A673 (cell line): ENCODE measurements at regions not wholly inside any gene's neighbourhood (a gene's known extent, or its start where the extent isn't known, plus 50 kb on each side); places are given as distances from the start of the nearest gene placed in this dataset.

Source experiments
- BruUV-seq: library from RNA; stranded (reverse); fragments of 400-500 nt; replicated peaks from 2 replicates; lab custom pipeline; 2021; lab: Mats Ljungman, UMichigan
- CTCF ChIA-PET: fragments of 300-600 bp; sonication (Branson Sonifier 250); formaldehyde crosslinking; loops from one replicate; lab custom pipeline; 2022; ENCODE audit warnings: antibody characterized with exemption; lab: Charles Lee
- POLR2A ChIA-PET: fragments of 300-600 bp; sonication (Branson Sonifier 250); formaldehyde crosslinking; loops from one replicate; lab custom pipeline; 2022; ENCODE audit warnings: antibody characterized with exemption; ENCODE audit not compliant: low non-redundant PET; lab: Charles Lee
- DNase-seq: peaks from one replicate; pipeline ENCODE4 v3.0.0-alpha.2; 2015; ENCODE audit warnings: low spot score
- H3K27ac ChIP-seq: fragments of 200-600 bp; sonication (generic); 2 replicates; pipeline ENCODE4 v1.5.1; 2016; ENCODE audit warnings: mixed run types, low read depth, mild to moderate bottlenecking, mixed read lengths, antibody characterized with exemption, low read length; ENCODE audit not compliant: poor library complexity, severe bottlenecking
- H3K27me3 ChIP-seq: fragments of 200-600 bp; sonication (generic); replicated peaks from 2 replicates; pipeline ENCODE4 v1.6.1; 2017; ENCODE audit warnings: mixed run types, low read depth, mild to moderate bottlenecking, mixed read lengths, antibody characterized with exemption, low read length; ENCODE audit not compliant: insufficient read depth, poor library complexity
- H3K36me3 ChIP-seq: fragments of 200-600 bp; sonication (generic); 2 replicates; pipeline ENCODE4 v1.6.1; 2016; ENCODE audit warnings: mixed run types, mild to moderate bottlenecking, mixed read lengths, antibody characterized with exemption, low read length; ENCODE audit not compliant: insufficient read depth, poor library complexity, severe bottlenecking
- H3K4me1 ChIP-seq: fragments of 200-600 bp; sonication (generic); 2 replicates; pipeline ENCODE4 v1.6.1; 2017; ENCODE audit warnings: mixed run types, mild to moderate bottlenecking, mixed read lengths, antibody characterized with exemption, low read length; ENCODE audit not compliant: insufficient read depth, poor library complexity, severe bottlenecking
- H3K4me3 ChIP-seq: fragments of 200-600 bp; sonication (generic); 2 replicates; pipeline ENCODE4 v1.5.1; 2016; ENCODE audit warnings: low read depth, mixed run types, mild to moderate bottlenecking, mixed read lengths, low read length; ENCODE audit not compliant: poor library complexity, severe bottlenecking
- H3K9me3 ChIP-seq: fragments of 200-600 bp; sonication (generic); 2 replicates; pipeline ENCODE4 v1.6.1; 2016; ENCODE audit warnings: mixed run types, low read depth, mild to moderate bottlenecking, mixed read lengths, antibody characterized with exemption, low read length; ENCODE audit not compliant: poor library complexity, severe bottlenecking
- EZH2 ChIP-seq: fragments of 200-600 bp; sonication (generic); IDR thresholded peaks from 2 replicates; pipeline ENCODE4 v1.6.1; 2017; ENCODE audit warnings: borderline replicate concordance, low read depth, mild to moderate bottlenecking, mixed read lengths, antibody characterized with exemption, low read length; ENCODE audit not compliant: poor library complexity, severe bottlenecking
- intact Hi-C: fragments of 100-400 bp; cut with micrococcal nuclease; formaldehyde crosslinking; loops from one replicate; pipeline ENCODE4 v1.10.0; 2022; ENCODE audit not compliant: unreplicated experiment
- TF ChIP-seq, protein P1 (sequence below): fragments of 300-800, 200-600 bp; sonication (generic); conservative IDR thresholded peaks from 2 replicates; pipeline ENCODE4 v1.5.1; 2017; ENCODE audit warnings: low read depth, mild to moderate bottlenecking, antibody characterized with exemption, low read length, moderate library complexity, mixed read lengths

- H3K36me3 ChIP-seq: no peaks in the 10 kb centered on the region
- DNase-seq: no peak
- no peak overlapping the region for H3K27ac ChIP-seq
- no peaks in the 10 kb centered on the region for H3K4me1 ChIP-seq
- BruUV-seq: no TSS peak
- H3K27me3 ChIP-seq: no peaks in the 10 kb centered on the region
- no peak overlapping the region for H3K4me3 ChIP-seq
- H3K9me3 ChIP-seq: no peaks in the 10 kb centered on the region
- POLR2A ChIA-PET: no interaction called here
- intact Hi-C loops: no loop called here
- TF ChIP-seq EZH2: no peak
- TF ChIP-seq, protein P1, sequence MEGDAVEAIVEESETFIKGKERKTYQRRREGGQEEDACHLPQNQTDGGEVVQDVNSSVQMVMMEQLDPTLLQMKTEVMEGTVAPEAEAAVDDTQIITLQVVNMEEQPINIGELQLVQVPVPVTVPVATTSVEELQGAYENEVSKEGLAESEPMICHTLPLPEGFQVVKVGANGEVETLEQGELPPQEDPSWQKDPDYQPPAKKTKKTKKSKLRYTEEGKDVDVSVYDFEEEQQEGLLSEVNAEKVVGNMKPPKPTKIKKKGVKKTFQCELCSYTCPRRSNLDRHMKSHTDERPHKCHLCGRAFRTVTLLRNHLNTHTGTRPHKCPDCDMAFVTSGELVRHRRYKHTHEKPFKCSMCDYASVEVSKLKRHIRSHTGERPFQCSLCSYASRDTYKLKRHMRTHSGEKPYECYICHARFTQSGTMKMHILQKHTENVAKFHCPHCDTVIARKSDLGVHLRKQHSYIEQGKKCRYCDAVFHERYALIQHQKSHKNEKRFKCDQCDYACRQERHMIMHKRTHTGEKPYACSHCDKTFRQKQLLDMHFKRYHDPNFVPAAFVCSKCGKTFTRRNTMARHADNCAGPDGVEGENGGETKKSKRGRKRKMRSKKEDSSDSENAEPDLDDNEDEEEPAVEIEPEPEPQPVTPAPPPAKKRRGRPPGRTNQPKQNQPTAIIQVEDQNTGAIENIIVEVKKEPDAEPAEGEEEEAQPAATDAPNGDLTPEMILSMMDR: no peak
- CTCF ChIA-PET: no interaction called here
Observed at GRCh38 chr18:56157541-56157940, 480.9 kb downstream of the TXNL1 start.

DNA sequence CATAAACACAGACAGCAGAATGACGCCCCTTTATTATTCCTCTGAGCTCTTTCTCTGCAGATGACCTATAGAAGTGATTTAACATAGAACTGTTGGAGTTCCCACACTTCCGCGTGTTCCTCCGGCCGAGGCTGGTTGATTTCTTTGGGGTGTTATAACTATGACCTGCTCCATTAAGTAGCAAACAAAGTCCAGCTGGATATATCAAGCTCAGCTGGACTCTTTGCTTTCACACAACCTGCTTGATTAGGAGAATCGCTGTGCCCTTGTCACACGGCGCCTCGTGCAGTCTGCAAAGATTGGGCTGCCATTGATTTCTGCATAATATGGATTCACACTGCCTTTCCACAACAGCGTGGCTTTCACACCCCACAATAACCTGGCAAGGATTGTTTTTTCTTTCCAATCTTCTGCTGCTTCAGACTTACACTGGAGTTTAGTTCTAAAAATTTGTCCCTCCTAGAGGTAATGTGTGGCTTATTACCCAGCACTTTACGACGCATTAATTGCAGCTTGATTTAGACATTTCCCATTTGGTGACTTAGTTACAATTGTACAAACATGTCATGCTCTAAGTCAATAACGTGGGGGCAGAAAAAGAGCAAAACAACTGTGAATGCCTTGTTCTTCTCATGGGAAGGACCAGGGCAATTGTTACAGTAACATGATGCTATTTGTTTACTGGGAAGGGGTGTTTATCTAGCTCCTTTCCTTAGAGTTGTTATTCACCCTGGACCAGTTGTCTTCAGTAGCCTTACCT lies 485.7 kb downstream of the TXNL1 start:
- DNase-seq: no peak
- Histone ChIP-seq H3K27ac (no peak overlapping the region), H3K9me3 (no peaks in the 10 kb centered on the region), H3K4me3 (no peak overlapping the region), H3K27me3 (peaks cover 3% of the 10 kb centered on the region), H3K36me3 (no peaks in the 10 kb centered on the region), H3K4me1 (no peaks in the 10 kb centered on the region)
- TF ChIP-seq EZH2: no peak
- BruUV-seq: no TSS peak
- intact Hi-C loops: no loop called here
- ChIA-PET CTCF (no interaction called here), POLR2A (no interaction called here)

DNA sequence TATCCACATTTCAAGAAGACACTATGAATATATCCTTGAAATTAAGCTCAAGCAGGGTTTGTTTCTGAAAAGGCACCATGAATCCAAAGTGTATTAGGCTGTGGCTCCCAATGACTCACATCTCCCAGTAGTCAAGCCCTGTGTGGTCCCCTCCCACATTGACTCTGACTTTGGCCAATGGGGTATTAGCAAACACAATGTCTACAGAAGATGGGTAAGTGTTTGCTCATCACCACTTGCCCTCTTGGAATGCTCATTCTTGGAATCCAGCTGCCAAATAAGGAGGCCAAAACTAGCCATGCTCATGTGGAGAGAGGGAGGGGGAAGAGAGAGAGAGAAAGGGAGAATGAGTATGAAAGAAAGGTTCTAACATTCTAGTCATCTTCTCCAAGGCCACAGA lies 490.0 kb downstream of the TXNL1 start:
- Histone ChIP-seq H3K9me3 (no peaks in the 10 kb centered on the region), H3K4me3 (no peak overlapping the region), H3K36me3 (no peaks in the 10 kb centered on the region), H3K27ac (no peak overlapping the region), H3K4me1 (no peaks in the 10 kb centered on the region), H3K27me3 (peaks cover 3% of the 10 kb centered on the region)
- DNase-seq: no peak
- intact Hi-C loops: no loop called here
- CTCF ChIA-PET: no interaction called here
- BruUV-seq: no TSS peak
- POLR2A ChIA-PET: no interaction called here
- TF ChIP-seq, protein P1: no peak
- no peak for TF ChIP-seq EZH2

- intact Hi-C loops: no loop called here
- CTCF ChIA-PET: no interaction called here
- Histone ChIP-seq H3K9me3 (no peaks in the 10 kb centered on the region), H3K27ac (no peak overlapping the region), H3K36me3 (no peaks in the 10 kb centered on the region), H3K27me3 (no peaks in the 10 kb centered on the region), H3K4me3 (no peak overlapping the region), H3K4me1 (no peaks in the 10 kb centered on the region)
- DNase-seq: no peak
- no TSS peak for BruUV-seq
- TF ChIP-seq EZH2: no peak
- TF ChIP-seq, protein P1: no peak
- POLR2A ChIA-PET: no interaction called here
Observed at GRCh38 chr18:56146565-56146964, 491.8 kb downstream of the TXNL1 start.
